ENCODE measurements at regions not wholly inside any gene's neighbourhood (a gene's known extent, or its start where the extent isn't known, plus 50 kb on each side); places are given as distances from the start of the nearest gene placed in this dataset.

DNA sequence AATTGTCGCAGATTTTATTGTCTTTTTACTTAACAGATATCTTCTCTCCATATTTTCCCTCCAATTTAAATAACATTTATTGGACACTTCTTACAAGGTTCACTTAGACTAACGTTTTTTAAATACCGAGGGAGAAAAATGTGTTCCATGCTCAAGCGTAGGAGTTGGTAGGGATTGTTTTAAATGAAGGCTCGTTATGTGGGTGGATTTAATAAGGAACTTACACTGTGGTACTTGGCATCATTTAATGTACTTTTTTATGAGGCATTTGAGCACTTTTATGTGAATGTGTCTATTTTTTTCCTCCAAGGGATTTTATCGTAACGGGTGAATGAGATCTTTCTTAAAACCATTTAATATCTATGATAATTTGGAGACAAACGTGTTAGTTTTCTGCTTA is 125.0 kb upstream of the MTHFD1L start (continued):
- TF ChIP-seq, protein P1, sequence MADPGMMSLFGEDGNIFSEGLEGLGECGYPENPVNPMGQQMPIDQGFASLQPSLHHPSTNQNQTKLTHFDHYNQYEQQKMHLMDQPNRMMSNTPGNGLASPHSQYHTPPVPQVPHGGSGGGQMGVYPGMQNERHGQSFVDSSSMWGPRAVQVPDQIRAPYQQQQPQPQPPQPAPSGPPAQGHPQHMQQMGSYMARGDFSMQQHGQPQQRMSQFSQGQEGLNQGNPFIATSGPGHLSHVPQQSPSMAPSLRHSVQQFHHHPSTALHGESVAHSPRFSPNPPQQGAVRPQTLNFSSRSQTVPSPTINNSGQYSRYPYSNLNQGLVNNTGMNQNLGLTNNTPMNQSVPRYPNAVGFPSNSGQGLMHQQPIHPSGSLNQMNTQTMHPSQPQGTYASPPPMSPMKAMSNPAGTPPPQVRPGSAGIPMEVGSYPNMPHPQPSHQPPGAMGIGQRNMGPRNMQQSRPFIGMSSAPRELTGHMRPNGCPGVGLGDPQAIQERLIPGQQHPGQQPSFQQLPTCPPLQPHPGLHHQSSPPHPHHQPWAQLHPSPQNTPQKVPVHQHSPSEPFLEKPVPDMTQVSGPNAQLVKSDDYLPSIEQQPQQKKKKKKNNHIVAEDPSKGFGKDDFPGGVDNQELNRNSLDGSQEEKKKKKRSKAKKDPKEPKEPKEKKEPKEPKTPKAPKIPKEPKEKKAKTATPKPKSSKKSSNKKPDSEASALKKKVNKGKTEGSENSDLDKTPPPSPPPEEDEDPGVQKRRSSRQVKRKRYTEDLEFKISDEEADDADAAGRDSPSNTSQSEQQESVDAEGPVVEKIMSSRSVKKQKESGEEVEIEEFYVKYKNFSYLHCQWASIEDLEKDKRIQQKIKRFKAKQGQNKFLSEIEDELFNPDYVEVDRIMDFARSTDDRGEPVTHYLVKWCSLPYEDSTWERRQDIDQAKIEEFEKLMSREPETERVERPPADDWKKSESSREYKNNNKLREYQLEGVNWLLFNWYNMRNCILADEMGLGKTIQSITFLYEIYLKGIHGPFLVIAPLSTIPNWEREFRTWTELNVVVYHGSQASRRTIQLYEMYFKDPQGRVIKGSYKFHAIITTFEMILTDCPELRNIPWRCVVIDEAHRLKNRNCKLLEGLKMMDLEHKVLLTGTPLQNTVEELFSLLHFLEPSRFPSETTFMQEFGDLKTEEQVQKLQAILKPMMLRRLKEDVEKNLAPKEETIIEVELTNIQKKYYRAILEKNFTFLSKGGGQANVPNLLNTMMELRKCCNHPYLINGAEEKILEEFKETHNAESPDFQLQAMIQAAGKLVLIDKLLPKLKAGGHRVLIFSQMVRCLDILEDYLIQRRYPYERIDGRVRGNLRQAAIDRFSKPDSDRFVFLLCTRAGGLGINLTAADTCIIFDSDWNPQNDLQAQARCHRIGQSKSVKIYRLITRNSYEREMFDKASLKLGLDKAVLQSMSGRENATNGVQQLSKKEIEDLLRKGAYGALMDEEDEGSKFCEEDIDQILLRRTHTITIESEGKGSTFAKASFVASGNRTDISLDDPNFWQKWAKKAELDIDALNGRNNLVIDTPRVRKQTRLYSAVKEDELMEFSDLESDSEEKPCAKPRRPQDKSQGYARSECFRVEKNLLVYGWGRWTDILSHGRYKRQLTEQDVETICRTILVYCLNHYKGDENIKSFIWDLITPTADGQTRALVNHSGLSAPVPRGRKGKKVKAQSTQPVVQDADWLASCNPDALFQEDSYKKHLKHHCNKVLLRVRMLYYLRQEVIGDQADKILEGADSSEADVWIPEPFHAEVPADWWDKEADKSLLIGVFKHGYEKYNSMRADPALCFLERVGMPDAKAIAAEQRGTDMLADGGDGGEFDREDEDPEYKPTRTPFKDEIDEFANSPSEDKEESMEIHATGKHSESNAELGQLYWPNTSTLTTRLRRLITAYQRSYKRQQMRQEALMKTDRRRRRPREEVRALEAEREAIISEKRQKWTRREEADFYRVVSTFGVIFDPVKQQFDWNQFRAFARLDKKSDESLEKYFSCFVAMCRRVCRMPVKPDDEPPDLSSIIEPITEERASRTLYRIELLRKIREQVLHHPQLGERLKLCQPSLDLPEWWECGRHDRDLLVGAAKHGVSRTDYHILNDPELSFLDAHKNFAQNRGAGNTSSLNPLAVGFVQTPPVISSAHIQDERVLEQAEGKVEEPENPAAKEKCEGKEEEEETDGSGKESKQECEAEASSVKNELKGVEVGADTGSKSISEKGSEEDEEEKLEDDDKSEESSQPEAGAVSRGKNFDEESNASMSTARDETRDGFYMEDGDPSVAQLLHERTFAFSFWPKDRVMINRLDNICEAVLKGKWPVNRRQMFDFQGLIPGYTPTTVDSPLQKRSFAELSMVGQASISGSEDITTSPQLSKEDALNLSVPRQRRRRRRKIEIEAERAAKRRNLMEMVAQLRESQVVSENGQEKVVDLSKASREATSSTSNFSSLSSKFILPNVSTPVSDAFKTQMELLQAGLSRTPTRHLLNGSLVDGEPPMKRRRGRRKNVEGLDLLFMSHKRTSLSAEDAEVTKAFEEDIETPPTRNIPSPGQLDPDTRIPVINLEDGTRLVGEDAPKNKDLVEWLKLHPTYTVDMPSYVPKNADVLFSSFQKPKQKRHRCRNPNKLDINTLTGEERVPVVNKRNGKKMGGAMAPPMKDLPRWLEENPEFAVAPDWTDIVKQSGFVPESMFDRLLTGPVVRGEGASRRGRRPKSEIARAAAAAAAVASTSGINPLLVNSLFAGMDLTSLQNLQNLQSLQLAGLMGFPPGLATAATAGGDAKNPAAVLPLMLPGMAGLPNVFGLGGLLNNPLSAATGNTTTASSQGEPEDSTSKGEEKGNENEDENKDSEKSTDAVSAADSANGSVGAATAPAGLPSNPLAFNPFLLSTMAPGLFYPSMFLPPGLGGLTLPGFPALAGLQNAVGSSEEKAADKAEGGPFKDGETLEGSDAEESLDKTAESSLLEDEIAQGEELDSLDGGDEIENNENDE (IDR thresholded peaks at IDR 0.05; ENCODE audit: insufficient replicate concordance, low read length): no peak
- TF ChIP-seq CEBPB (IDR thresholded peaks at IDR 0.05; ENCODE audit: low read depth, low read length): no peak

All from H1 (cell line).